Lung (tissue), 11 donors: ENCODE measurements at regions not wholly inside any gene's neighbourhood (a gene's known extent, or its start where the extent isn't known, plus 50 kb on each side); places are given as distances from the start of the nearest gene placed in this dataset.

Experiments
- ATAC-seq: fragments of 200-7000 bp; cut with Tn5 transposase; one replicate; pipeline ENCODE4 v1.9.1; 2020; ENCODE audit warnings: moderate number of reproducible peaks; ENCODE audit not compliant: insufficient read depth, low FRiP score
- DNase-seq, 3 donors: peaks; one replicate each; pipeline ENCODE4 v3.0.0-alpha.2; 2013 to 2017
- H3K27ac ChIP-seq, 2 donors: one replicate each; pipeline ENCODE4 v1.5.1; 2013; ENCODE audit warnings: mild to moderate bottlenecking in 2 of 2, moderate library complexity in 2 of 2, control low read depth in 1 of 2, inconsistent platforms in 1 of 2, low read depth in 1 of 2, low read length in 1 of 2
- H3K27me3 ChIP-seq, 3 donors: one replicate each; pipeline ENCODE4 v1.5.1; 2013; ENCODE audit warnings: low read length in 2 of 3; ENCODE audit not compliant: control insufficient read depth in 3 of 3, insufficient read depth in 3 of 3
- H3K36me3 ChIP-seq, 4 donors: one replicate each; pipeline ENCODE4 v1.5.1; 2013; ENCODE audit warnings: low read length in 4 of 4, mild to moderate bottlenecking in 1 of 4, moderate library complexity in 1 of 4; ENCODE audit not compliant: control insufficient read depth in 4 of 4, insufficient read depth in 4 of 4
- H3K4me1 ChIP-seq, 5 donors: one replicate each; pipeline ENCODE4 v1.5.1; 2013; ENCODE audit warnings: low read length in 5 of 5, mild to moderate bottlenecking in 2 of 5, moderate library complexity in 1 of 5; ENCODE audit not compliant: control insufficient read depth in 5 of 5, insufficient read depth in 5 of 5
- H3K4me3 ChIP-seq: one replicate; pipeline ENCODE4 v1.5.1; 2013; ENCODE audit warnings: mild to moderate bottlenecking, control low read depth, moderate library complexity
- H3K9ac ChIP-seq, 2 donors: one replicate each; pipeline ENCODE4 v1.5.1; 2013; ENCODE audit warnings: low read length in 2 of 2, control low read depth in 1 of 2; ENCODE audit not compliant: insufficient read depth in 1 of 2
- H3K9me3 ChIP-seq, 4 donors: one replicate each; pipeline ENCODE4 v1.5.1; 2013; ENCODE audit warnings: low read length in 3 of 4, mild to moderate bottlenecking in 1 of 4, moderate library complexity in 1 of 4; ENCODE audit not compliant: control insufficient read depth in 4 of 4, insufficient read depth in 3 of 4
- WGBS, 2 donors: extraction: QIAGEN DNeasy Blood & Tissue Kit; methylation state at CpG; one replicate each; pipeline ENCODE4 v1.1.7; 2013; 5-methylcytosine and 5-hydroxymethylcytosine counted together
- TF ChIP-seq, protein P1 (sequence below): IDR thresholded peaks from 2 replicates; pipeline ENCODE4 v1.5.1; 2012; ENCODE audit warnings: mild to moderate bottlenecking; ENCODE audit errors: control extremely low read depth, extremely low read depth
- donor health status: control.
- donor health status: control.
- donor health status: Bipolar disorder and iron deficiency.
- donor health status: healthy.
- donor health status: DM: yes; HTN: yes; CAD: no.

GRCh38 chr2:128868686-128869551 is 550.3 kb upstream of the HS6ST1 start:
- H3K9ac ChIP-seq: no peak overlapping the region
- no peaks in the 10 kb centered on the region for H3K4me1 ChIP-seq
- no peak overlapping the region for H3K27ac ChIP-seq
- H3K27me3 ChIP-seq: peaks cover 0 to 3% (median 0%) of the 10 kb centered on the region in 3 donors
- no peaks in the 10 kb centered on the region for H3K9me3 ChIP-seq
- no peak for ATAC-seq
- DNase-seq: no peak
- H3K4me3 ChIP-seq: no peak overlapping the region
- 89 to 92% methylated on average over 7 of the region's 7 CpGs for WGBS, 2 donors
- H3K36me3 ChIP-seq: no peaks in the 10 kb centered on the region
- TF ChIP-seq, protein P1, sequence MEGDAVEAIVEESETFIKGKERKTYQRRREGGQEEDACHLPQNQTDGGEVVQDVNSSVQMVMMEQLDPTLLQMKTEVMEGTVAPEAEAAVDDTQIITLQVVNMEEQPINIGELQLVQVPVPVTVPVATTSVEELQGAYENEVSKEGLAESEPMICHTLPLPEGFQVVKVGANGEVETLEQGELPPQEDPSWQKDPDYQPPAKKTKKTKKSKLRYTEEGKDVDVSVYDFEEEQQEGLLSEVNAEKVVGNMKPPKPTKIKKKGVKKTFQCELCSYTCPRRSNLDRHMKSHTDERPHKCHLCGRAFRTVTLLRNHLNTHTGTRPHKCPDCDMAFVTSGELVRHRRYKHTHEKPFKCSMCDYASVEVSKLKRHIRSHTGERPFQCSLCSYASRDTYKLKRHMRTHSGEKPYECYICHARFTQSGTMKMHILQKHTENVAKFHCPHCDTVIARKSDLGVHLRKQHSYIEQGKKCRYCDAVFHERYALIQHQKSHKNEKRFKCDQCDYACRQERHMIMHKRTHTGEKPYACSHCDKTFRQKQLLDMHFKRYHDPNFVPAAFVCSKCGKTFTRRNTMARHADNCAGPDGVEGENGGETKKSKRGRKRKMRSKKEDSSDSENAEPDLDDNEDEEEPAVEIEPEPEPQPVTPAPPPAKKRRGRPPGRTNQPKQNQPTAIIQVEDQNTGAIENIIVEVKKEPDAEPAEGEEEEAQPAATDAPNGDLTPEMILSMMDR: no peak

GRCh38 chr2:128874608-128875007 is 555.9 kb upstream of the HS6ST1 start:
- Histone ChIP-seq H3K27me3 (no peaks in the 10 kb centered on the region), H3K4me3 (no peak overlapping the region), H3K9me3 (peaks cover 0 to 3% (median 0%) of the 10 kb centered on the region in 4 donors), H3K9ac (no peak overlapping the region), H3K4me1 (no peaks in the 10 kb centered on the region), H3K36me3 (no peaks in the 10 kb centered on the region), H3K27ac (no peak overlapping the region)
- DNase-seq (no peak), ATAC-seq (no peak)
- 86 to 88% methylated on average over 5 of the region's 5 CpGs for WGBS, 2 donors
- TF ChIP-seq, protein P1: no peak

GRCh38 chr2:128876986-128877983 is 558.6 kb upstream of the HS6ST1 start:
- Histone ChIP-seq H3K9me3 (peaks cover 0 to 7% (median 0%) of the 10 kb centered on the region in 4 donors), H3K4me3 (no peak overlapping the region), H3K27ac (no peak overlapping the region), H3K9ac (no peak overlapping the region), H3K36me3 (no peaks in the 10 kb centered on the region), H3K4me1 (no peaks in the 10 kb centered on the region), H3K27me3 (no peaks in the 10 kb centered on the region)
- WGBS, 2 donors: 72 to 75% methylated on average over 6 of the region's 6 CpGs
- ATAC-seq (no peak), DNase-seq (no peak)
- TF ChIP-seq, protein P1: no peak
